OCI-LY7 (cell line): ENCODE measurements at regions not wholly inside any gene's neighbourhood (a gene's known extent, or its start where the extent isn't known, plus 50 kb on each side); places are given as distances from the start of the nearest gene placed in this dataset.

Experiments
- BruUV-seq: library from RNA; stranded (reverse); fragments of 400-500 nt; replicated peaks from 2 replicates; lab custom pipeline; 2021; lab: Mats Ljungman, UMichigan
- CTCF ChIA-PET: fragments of 300-600 bp; sonication (Branson Sonifier 250); formaldehyde crosslinking; loops from one replicate; lab custom pipeline; 2022; ENCODE audit warnings: antibody characterized with exemption; ENCODE audit not compliant: unreplicated experiment; lab: Charles Lee
- POLR2A ChIA-PET: fragments of 300-600 bp; sonication (Branson Sonifier 250); formaldehyde crosslinking; loops from one replicate; lab custom pipeline; 2022; ENCODE audit warnings: antibody characterized with exemption; lab: Charles Lee
- DNase-seq: peaks from one replicate; pipeline ENCODE4 v3.0.0-alpha.2; 2015; ENCODE audit warnings: low spot score
- H2AFZ ChIP-seq: fragments of 200-600 bp; sonication (generic), shearing (Covaris generic); 2 replicates; pipeline ENCODE4 v1.6.1; 2014; ENCODE audit warnings: mild to moderate bottlenecking, antibody characterized with exemption, low read length, moderate library complexity
- H3K27ac ChIP-seq: fragments of 200-600 bp; sonication (generic); 2 replicates; pipeline ENCODE4 v1.5.1; 2014; ENCODE audit warnings: mixed run types, low read depth, mild to moderate bottlenecking, moderate library complexity, low read length, inconsistent platforms; ENCODE audit not compliant: poor library complexity, severe bottlenecking
- H3K36me3 ChIP-seq: fragments of 200-600 bp; sonication (generic); 2 replicates; pipeline ENCODE4 v1.6.1; 2014; ENCODE audit warnings: mild to moderate bottlenecking, antibody characterized with exemption, low read length, moderate library complexity, mixed read lengths; ENCODE audit not compliant: insufficient read depth
- H3K4me1 ChIP-seq: fragments of 200-600 bp; sonication (generic); 2 replicates; pipeline ENCODE4 v1.5.1; 2014; ENCODE audit warnings: mild to moderate bottlenecking, low read length; ENCODE audit not compliant: insufficient read depth, poor library complexity, severe bottlenecking
- H3K4me2 ChIP-seq: fragments of 200-600 bp; sonication (generic); 2 replicates; pipeline ENCODE4 v1.6.1; 2014; ENCODE audit warnings: mild to moderate bottlenecking, low read length
- H3K4me3 ChIP-seq: fragments of 200-600 bp; sonication (generic); 2 replicates; pipeline ENCODE4 v1.5.1; 2014; ENCODE audit warnings: mild to moderate bottlenecking, low read depth, low read length; ENCODE audit not compliant: poor library complexity, severe bottlenecking
- H3K79me2 ChIP-seq: fragments of 200-600 bp; sonication (generic); 2 replicates; pipeline ENCODE4 v1.6.1; 2016; ENCODE audit warnings: low read depth, mild to moderate bottlenecking, low read length, moderate library complexity, mixed read lengths; ENCODE audit not compliant: insufficient read depth
- H3K9me2 ChIP-seq: fragments of 200-600 bp; sonication (generic); 2 replicates; pipeline ENCODE4 v1.6.1; 2016; ENCODE audit warnings: mild to moderate bottlenecking, low read length, mixed read lengths; ENCODE audit not compliant: insufficient read depth
- H3K9me3 ChIP-seq: fragments of 200-600 bp; sonication (generic); 2 replicates; pipeline ENCODE4 v1.6.1; 2014; ENCODE audit warnings: mild to moderate bottlenecking, mixed run types, low read length, mixed read lengths
- H4K20me1 ChIP-seq: fragments of 200-600 bp; sonication (generic); 2 replicates; pipeline ENCODE4 v1.6.1; 2014; ENCODE audit warnings: mild to moderate bottlenecking, antibody characterized with exemption, low read length, moderate library complexity, mixed read lengths; ENCODE audit not compliant: insufficient read depth
- CTCF ChIP-seq: fragments of 200-600 bp; sonication (generic); conservative IDR thresholded peaks from 2 replicates; pipeline ENCODE4 v1.5.1; 2014; ENCODE audit warnings: mild to moderate bottlenecking, antibody characterized with exemption, low read length, moderate library complexity, mixed read lengths
- EZH2phosphoT487 ChIP-seq: fragments of 200-600 bp; sonication (generic); IDR thresholded peaks from 2 replicates; pipeline ENCODE4 v1.6.1; 2018; ENCODE audit warnings: low read depth, borderline replicate concordance, mild to moderate bottlenecking, mixed run types, antibody characterized with exemption, low read length, moderate library complexity, mixed read lengths
- intact Hi-C: fragments of 100-400 bp; cut with micrococcal nuclease; formaldehyde crosslinking; loops from one replicate; pipeline ENCODE4 v1.10.0; 2022; ENCODE audit not compliant: unreplicated experiment

- Histone ChIP-seq H3K9me2 (no peaks in the 10 kb centered on the region), H3K27ac (no peak overlapping the region), H2AFZ (no peak overlapping the region), H3K79me2 (no peaks in the 10 kb centered on the region), H3K4me3 (no peak overlapping the region), H4K20me1 (no peaks in the 10 kb centered on the region), H3K4me1 (no peaks in the 10 kb centered on the region), H3K36me3 (peaks cover 99% of the 10 kb centered on the region), H3K9me3 (no peaks in the 10 kb centered on the region), H3K4me2 (no peak overlapping the region)
- intact Hi-C loops, result no loop called here
- CTCF ChIA-PET, result no interaction called here
- POLR2A ChIA-PET, result interaction anchor here (0.7 kb wide), 1 partner anchor 10 kb away, joined by 3 read pairs; no protein-coding TSS in a partner anchor
- BruUV-seq, result no TSS peak
- no peak for TF ChIP-seq EZH2phosphoT487
- no peak for TF ChIP-seq CTCF
- no peak for DNase-seq
Measured at GRCh38 chr7:149615690-149616270, 118.2 kb upstream of the ZNF746 start.

GRCh38 chr7:149610441-149611011, 112.9 kb upstream of the ZNF746 start:
- DNase-seq, result no peak
- POLR2A ChIA-PET, result interaction anchor here (0.6 to 1.2 kb wide), 2 partner anchors 12 to 458 kb away, joined by 3 to 6 read pairs; no protein-coding TSS in a partner anchor
- Histone ChIP-seq H3K4me1 (no peaks in the 10 kb centered on the region), H3K4me2 (no peak overlapping the region), H3K4me3 (no peak overlapping the region), H4K20me1 (no peaks in the 10 kb centered on the region; the same call in 1 of the 2 replicates), H3K27ac (no peak overlapping the region), H3K9me3 (no peaks in the 10 kb centered on the region), H3K9me2 (no peaks in the 10 kb centered on the region), H3K79me2 (no peaks in the 10 kb centered on the region), H2AFZ (no peak overlapping the region), H3K36me3 (peaks cover 86% of the 10 kb centered on the region)
- TF ChIP-seq CTCF, result no peak
- intact Hi-C loops, result no loop called here
- no TSS peak for BruUV-seq
- CTCF ChIA-PET, result no interaction called here

- Histone ChIP-seq H3K4me3 (no peak overlapping the region), H2AFZ (no peak overlapping the region), H3K4me2 (no peak overlapping the region), H3K9me2 (no peaks in the 10 kb centered on the region), H4K20me1 (no peaks in the 10 kb centered on the region; the same call in 1 of the 2 replicates), H3K27ac (no peak overlapping the region), H3K79me2 (no peaks in the 10 kb centered on the region), H3K36me3 (peaks cover 84% of the 10 kb centered on the region), H3K9me3 (no peaks in the 10 kb centered on the region), H3K4me1 (no peaks in the 10 kb centered on the region)
- BruUV-seq, result no TSS peak
- ChIA-PET CTCF (no interaction called here), POLR2A (no interaction called here)
- intact Hi-C loops, result no loop called here
- TF ChIP-seq CTCF (no peak), EZH2phosphoT487 (no peak)
- no peak for DNase-seq
Measured at GRCh38 chr7:149608168-149608567, 110.6 kb upstream of the ZNF746 start.
